ENCODE measurements at regions not wholly inside any gene's neighbourhood (a gene's known extent, or its start where the extent isn't known, plus 50 kb on each side); places are given as distances from the start of the nearest gene placed in this dataset.
"Not testable (repeated sequence)": the region's sequence is repeated elsewhere in the genome, so short reads cannot be mapped to it uniquely, and the experiment has no call there.

DNA sequence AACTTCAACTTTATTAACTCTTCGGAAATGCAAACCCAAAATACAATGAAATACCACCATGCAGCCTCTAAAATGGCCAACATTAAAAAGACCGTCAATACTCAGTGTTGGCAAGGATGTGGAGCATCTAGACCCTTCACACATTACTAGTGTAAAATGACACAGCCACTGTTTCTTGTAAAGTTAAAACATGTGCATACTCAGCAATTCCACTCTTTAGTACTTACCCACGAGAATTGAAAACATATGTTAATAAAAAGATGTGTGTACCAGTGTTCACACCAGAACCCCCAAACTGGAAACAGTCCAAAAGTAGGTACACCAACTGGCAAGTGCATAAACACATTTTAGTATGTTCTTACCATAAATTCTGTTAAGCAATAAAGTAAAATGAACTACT is 294.7 kb downstream of the PLK2 start:
- Histone ChIP-seq H4K20me1 (ENCODE audit: insufficient read depth) (no peaks in the 10 kb centered on the region), H3K4me3 (ENCODE audit: low read depth in 2 of 2, low read length in 1 of 2) (no peak overlapping the region), H3K36me3 (replicated peaks in 1 of 2; ENCODE audit: control insufficient read depth in 1 of 2, insufficient read depth in 2 of 2, low read length in 1 of 2) (no peaks in the 10 kb centered on the region), H3K27me3 (ENCODE audit: insufficient read depth) (no peaks in the 10 kb centered on the region), H3F3A (replicated peaks; ENCODE audit: insufficient read depth) (no peaks in the 10 kb centered on the region), H2AFZ (ENCODE audit: low read depth) (no peak overlapping the region), H3K9me3 (no peaks in the 10 kb centered on the region), H3K4me2 (no peak overlapping the region), H3K4me1 (ENCODE audit: control insufficient read depth in 1 of 2, insufficient read depth in 2 of 2, low read depth in 1 of 2, low read length in 1 of 2) (no peaks in the 10 kb centered on the region), H3K79me2 (ENCODE audit: insufficient read depth) (no peaks in the 10 kb centered on the region), H3K9me2 (no peaks in the 10 kb centered on the region), H3K27ac (ENCODE audit: low read depth in 2 of 2, low read length in 1 of 2) (no peak overlapping the region), H3K9ac (no peak overlapping the region)
- WGBS (ENCODE audit: low lambda C conversion rate), result 55% methylated on average over 3 of the region's 3 CpGs
- TF ChIP-seq MAX (IDR thresholded peaks at IDR 0.05; ENCODE audit: low read depth), result no peak
- TF ChIP-seq, protein P1, sequence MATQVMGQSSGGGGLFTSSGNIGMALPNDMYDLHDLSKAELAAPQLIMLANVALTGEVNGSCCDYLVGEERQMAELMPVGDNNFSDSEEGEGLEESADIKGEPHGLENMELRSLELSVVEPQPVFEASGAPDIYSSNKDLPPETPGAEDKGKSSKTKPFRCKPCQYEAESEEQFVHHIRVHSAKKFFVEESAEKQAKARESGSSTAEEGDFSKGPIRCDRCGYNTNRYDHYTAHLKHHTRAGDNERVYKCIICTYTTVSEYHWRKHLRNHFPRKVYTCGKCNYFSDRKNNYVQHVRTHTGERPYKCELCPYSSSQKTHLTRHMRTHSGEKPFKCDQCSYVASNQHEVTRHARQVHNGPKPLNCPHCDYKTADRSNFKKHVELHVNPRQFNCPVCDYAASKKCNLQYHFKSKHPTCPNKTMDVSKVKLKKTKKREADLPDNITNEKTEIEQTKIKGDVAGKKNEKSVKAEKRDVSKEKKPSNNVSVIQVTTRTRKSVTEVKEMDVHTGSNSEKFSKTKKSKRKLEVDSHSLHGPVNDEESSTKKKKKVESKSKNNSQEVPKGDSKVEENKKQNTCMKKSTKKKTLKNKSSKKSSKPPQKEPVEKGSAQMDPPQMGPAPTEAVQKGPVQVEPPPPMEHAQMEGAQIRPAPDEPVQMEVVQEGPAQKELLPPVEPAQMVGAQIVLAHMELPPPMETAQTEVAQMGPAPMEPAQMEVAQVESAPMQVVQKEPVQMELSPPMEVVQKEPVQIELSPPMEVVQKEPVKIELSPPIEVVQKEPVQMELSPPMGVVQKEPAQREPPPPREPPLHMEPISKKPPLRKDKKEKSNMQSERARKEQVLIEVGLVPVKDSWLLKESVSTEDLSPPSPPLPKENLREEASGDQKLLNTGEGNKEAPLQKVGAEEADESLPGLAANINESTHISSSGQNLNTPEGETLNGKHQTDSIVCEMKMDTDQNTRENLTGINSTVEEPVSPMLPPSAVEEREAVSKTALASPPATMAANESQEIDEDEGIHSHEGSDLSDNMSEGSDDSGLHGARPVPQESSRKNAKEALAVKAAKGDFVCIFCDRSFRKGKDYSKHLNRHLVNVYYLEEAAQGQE (IDR thresholded peaks at IDR 0.05; ENCODE audit: low read depth, low read length), result no peak
- no peak for TF ChIP-seq EP300 (IDR thresholded peaks at IDR 0.05; ENCODE audit: borderline replicate concordance in 1 of 2, low read depth in 1 of 2, low read length in 1 of 2)
- TF ChIP-seq FOXM1 (IDR thresholded peaks at IDR 0.05; ENCODE audit: low read depth), result no peak
- no peak for TF ChIP-seq GATA2 (CRISPR knock-in tag; IDR thresholded peaks at IDR 0.05)
- TF ChIP-seq PBX3 (IDR thresholded peaks at IDR 0.05), result no peak
- TF ChIP-seq, protein P2, sequence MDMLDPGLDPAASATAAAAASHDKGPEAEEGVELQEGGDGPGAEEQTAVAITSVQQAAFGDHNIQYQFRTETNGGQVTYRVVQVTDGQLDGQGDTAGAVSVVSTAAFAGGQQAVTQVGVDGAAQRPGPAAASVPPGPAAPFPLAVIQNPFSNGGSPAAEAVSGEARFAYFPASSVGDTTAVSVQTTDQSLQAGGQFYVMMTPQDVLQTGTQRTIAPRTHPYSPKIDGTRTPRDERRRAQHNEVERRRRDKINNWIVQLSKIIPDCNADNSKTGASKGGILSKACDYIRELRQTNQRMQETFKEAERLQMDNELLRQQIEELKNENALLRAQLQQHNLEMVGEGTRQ (IDR thresholded peaks at IDR 0.05; ENCODE audit: borderline replicate concordance, low read depth, low read length), result no peak
- TF ChIP-seq YY1 (IDR thresholded peaks at IDR 0.05; ENCODE audit: low read depth), result no peak
- no peak for TF ChIP-seq MEF2A (IDR thresholded peaks at IDR 0.05; ENCODE audit: borderline replicate concordance, low read depth)
- no peak for TF ChIP-seq POLR2AphosphoS5 (IDR thresholded peaks at IDR 0.05; ENCODE audit: low read depth, low read length)
- no peak for TF ChIP-seq RAD21 (IDR thresholded peaks at IDR 0.05; ENCODE audit: low read length)
- TF ChIP-seq SMC3 (IDR thresholded peaks at IDR 0.05; ENCODE audit: low read depth, low read length), result no peak
- no peak for TF ChIP-seq FOSL2 (IDR thresholded peaks at IDR 0.05; ENCODE audit: borderline replicate concordance, low read depth)
- TF ChIP-seq RFX5 (IDR thresholded peaks at IDR 0.05; ENCODE audit: low read length), result no peak
- TF ChIP-seq CTCF (IDR thresholded peaks at IDR 0.05), result no peak
- no peak for TF ChIP-seq TCF12 (IDR thresholded peaks at IDR 0.05)
- no peak for TF ChIP-seq RCOR1 (IDR thresholded peaks at IDR 0.05; ENCODE audit: low read length)
- TF ChIP-seq, protein P3, sequence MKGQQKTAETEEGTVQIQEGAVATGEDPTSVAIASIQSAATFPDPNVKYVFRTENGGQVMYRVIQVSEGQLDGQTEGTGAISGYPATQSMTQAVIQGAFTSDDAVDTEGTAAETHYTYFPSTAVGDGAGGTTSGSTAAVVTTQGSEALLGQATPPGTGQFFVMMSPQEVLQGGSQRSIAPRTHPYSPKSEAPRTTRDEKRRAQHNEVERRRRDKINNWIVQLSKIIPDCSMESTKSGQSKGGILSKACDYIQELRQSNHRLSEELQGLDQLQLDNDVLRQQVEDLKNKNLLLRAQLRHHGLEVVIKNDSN (IDR thresholded peaks at IDR 0.05; ENCODE audit: borderline replicate concordance, low read depth), result no peak
- ChIA-PET CTCF (no interaction called here), POLR2A (no interaction called here)
- DNase-seq, result no peak

GRCh38 chr5:58161889-58162288 is 298.0 kb downstream of the PLK2 start:
- H3K4me2 ChIP-seq; H3K27ac ChIP-seq (ENCODE audit: low read depth in 2 of 2, low read length in 1 of 2); H3K9ac ChIP-seq; H3K4me3 ChIP-seq (ENCODE audit: low read depth in 2 of 2, low read length in 1 of 2); H3K9me3 ChIP-seq; H4K20me1 ChIP-seq (ENCODE audit: insufficient read depth); CTCF ChIA-PET; H3K79me2 ChIP-seq (ENCODE audit: insufficient read depth); H3K27me3 ChIP-seq (ENCODE audit: insufficient read depth); H3F3A ChIP-seq (replicated peaks; ENCODE audit: insufficient read depth); POLR2A ChIA-PET; H3K4me1 ChIP-seq (ENCODE audit: control insufficient read depth in 1 of 2, insufficient read depth in 2 of 2, low read depth in 1 of 2, low read length in 1 of 2); H2AFZ ChIP-seq (ENCODE audit: low read depth); H3K36me3 ChIP-seq (replicated peaks in 1 of 2; ENCODE audit: control insufficient read depth in 1 of 2, insufficient read depth in 2 of 2, low read length in 1 of 2); DNase-seq; H3K9me2 ChIP-seq: not testable (repeated sequence)
- 59% methylated on average over 5 of the region's 6 CpGs for WGBS (ENCODE audit: low lambda C conversion rate)
